NCI-H1105 treated with DMSO at 0.1 percent for 48 hours (cell line): ENCODE measurements at regions not wholly inside any gene's neighbourhood (a gene's known extent, or its start where the extent isn't known, plus 50 kb on each side); places are given as distances from the start of the nearest gene placed in this dataset.
"Not testable (repeated sequence)": the region's sequence is repeated elsewhere in the genome, so short reads cannot be mapped to it uniquely, and the experiment has no call there.

ENCODE experiments used
- DNase-seq: peaks from one replicate; lab custom pipeline; 2025; lab: John Stamatoyannopoulos, UW

DNA sequence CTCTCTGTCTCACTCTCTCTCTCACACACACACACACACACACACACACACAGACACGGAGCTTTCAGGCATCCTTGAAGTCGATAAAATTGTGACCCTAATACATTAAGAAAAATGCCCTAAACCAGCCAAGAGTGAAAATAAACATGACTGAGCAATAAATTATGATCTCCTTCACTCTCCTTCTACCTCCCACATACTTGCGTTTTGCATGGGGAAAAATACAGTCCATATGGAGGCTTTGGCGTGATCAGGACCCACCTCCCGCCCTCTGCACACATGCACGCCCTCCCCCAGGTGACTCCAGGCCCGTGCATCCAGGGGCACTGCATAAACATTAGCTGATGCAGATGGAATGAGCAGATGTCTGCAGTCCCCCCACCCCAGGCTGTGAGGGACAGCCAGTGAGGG, 114.2 kb upstream of the JARID2 start:
- DNase-seq: no peak

DNA sequence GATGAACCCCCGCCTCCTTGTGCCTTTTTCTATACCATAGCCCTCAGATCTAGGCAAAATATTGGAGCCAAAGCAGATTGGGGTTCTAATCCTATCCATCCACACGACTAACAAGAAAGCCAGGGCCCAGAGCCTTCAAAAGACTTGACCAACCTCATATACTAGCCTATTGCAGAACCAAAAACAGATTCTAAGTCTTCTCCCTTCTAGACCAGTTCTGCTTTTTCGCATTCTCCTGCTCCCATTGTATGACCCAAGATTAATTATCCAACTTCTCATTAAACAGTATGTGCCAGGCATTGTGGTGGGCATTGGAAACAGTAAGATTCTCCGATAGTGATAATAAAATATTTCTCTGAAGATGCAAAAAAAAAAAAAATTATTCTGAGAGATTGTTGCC, 113.7 kb upstream of the JARID2 start:
- DNase-seq: no peak

DNA sequence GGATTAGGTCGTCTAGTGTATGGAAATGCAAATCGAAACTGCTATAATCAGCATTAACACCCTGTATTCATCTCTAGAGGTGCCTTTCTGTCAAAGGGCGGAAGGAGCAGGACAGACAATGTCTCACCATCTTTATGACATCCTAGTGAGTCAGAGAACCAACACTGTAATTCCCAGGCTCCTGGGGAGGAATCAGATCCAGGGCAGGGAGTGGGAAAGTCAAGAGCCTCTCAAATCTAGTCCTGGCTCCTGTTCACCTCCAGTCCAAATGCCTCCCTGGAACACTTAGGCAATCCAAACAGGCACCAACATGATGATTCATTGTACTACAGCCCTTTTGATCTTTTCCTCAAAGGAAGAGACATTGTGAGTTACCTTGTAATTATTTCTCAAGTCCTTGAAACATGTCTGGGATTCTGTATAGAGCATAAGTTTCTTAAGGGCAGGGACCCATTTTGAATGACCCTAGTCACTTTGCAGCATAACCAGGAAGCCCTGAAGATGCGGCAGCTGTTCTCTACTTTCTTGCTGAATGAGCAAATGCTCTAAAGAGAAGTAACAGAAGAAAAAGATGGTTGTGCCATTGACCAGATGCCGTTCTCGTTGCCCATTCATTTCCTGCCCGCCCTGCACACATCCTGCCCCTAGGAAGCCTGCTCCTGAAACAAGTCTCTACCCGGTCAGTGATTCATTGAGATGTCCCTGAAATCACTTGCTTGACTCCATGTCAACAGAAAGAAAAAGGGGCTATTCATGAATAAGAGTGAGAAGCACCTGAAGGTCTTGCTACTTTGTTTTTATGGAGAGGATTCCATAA, 112.8 kb upstream of the JARID2 start:
- DNase-seq: no peak

DNA sequence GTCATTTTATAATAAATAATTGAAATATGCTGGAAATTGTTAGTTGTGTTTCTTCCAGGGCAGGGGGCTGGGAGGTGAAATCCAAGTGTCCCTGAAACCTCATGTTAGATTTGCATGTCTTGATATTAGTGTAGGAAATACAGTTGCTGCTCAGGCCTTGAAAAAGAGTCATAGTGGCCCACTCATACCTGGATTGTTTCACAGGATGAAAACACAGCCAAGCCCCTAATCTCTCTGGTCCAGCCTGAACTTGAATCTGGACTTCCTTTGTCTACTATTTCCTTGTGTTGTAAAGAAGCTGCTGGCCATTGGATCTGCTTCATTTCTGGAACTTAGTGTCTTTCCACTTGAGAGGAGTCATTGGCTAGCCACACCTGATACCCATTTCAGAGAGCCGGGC, 108.8 kb upstream of the JARID2 start:
- DNase-seq: no peak

DNA sequence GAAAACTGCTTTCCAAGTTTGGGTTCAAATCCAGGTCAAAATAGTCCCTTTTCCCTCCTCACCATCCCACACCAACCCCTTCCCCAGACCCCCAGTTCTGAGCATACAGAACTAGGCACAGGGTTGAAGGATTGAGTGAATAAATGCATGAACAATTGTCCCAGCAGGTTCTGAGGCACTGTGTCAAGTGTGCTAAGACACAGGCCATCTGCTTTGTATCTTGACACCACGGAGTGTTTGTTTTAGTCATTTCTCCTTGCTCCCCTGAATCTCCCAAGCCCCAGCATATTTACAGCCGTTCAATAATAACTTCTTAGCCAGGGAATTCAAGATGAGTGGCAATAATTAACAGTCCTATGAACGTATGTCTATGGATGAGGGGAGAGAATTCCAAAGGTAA, 102.8 kb upstream of the JARID2 start:
- DNase-seq: no peak

DNA sequence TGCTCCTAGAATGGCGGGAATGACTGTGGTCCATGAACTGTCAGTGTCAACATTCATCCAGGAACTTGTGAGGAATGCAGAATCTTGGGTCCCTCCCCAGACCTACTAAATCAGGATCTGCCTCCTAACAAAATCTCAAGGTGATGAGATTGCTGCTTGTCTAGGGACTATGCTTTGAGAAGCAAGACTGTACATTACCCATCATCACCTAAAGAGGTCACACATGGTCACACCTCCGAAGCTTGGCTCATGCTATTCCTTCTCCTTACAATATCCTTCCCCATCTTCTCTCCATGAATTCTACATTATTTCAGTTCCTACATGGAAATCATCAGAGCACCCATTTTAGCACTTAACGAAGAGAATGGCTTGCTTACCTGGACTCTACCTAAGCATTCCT, 102.3 kb upstream of the JARID2 start:
- DNase-seq: no peak

DNA sequence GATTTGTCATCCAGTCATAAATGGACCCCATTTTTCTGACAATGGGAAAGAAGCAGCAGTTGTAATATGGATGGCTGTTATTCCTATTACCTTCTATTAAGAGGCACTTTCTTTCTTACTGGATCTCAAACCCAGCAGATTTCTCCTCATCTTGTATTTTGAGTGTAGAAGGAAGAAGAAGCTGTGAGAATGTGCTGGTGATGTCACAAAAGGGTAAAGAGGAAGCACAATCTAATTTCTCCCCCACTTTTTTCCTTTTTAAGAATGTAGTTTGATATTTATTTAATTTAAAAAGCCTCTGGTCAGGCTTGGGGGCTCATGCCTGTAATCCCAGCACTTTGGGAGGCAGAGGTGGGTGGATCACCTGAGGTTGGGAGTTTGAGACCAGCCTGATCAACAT, 100.0 kb upstream of the JARID2 start:
- DNase-seq: no peak

DNA sequence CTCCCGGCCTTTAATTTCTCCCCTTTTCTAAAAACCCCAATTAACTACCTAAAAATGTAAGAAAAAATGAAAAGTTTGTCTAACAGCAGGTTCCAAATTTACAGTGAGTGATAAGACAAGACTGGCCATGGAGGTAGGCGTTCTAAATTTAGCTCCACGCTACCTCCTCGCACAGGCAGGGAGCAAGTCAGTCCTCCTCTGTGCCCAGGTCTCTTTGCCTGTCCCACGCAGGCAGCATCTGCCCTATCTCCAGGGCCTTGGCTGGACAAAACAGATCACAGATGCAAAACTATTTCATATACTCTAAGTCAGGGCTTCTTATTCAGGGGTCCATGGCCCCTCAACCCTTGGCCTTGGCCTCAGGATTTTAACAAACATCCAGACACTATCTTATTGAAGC, 98.0 kb upstream of the JARID2 start:
- no peak for DNase-seq

DNA sequence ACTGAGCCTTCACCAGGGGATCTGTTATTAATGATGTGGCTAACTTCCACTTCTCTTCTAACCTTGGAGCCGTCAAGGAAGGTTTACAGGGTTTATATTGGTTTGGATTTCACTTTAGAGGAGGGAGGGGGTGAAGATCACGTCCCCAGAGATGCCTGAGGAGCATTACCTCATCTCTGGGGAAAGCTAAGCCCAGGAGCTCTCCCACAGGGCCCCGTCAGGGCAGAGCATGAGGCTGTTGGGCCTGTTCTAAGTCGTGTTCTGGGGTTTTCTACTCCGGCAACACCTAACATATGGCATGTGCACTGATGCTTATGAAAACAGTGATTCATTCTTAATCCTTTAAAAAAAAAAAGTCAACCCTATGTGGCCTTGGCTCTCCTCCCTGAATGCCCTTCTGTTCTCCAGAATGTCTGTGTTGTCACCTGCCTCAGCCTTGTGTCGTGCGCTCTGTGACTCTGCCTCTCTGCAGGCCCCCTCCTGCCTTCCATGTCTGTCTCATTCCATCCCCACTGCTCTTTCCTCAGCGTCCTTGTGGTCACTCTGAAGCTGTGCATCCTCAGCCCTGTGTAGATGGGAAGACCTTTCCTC, 97.4 kb upstream of the JARID2 start:
- no peak for DNase-seq

DNA sequence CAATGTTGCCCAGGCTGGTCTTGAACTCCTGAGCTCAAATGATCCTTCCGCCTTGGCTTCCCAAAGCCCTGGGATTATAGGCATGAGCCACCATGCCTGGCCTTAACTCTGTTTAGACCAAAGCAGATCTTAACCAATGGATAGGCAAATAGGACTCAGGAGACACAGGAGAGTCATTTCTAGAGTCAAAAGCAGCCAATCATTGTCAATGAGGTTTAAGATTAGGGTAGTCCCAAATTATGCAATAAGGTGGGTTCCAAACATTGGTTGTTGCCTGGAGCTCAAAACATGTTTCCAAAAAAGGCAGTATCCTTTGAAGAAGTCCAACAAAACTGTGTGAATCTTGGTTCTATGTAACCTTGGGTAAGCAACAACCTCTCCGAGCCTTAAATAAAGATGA, 95.7 kb upstream of the JARID2 start:
- DNase-seq: no peak

DNA sequence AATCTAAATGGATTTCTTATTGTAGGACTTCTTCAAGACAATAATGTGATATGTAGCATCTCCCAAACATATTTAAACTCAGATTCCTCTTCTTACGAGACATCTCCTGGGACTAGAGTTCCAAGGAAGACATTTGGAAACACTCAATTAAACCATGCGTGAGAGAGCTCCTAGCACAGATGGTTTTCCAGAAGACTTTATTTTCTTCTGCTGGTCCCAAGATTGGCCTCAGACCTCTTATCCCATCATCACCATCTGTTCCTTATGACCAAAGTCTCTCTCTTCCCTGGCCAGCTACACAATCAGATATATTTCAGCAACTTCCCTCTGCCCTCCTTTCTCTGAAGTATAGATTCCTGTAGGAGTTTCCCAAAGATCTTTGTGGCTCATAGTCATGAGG, 93.2 kb upstream of the JARID2 start:
- no peak for DNase-seq

DNA sequence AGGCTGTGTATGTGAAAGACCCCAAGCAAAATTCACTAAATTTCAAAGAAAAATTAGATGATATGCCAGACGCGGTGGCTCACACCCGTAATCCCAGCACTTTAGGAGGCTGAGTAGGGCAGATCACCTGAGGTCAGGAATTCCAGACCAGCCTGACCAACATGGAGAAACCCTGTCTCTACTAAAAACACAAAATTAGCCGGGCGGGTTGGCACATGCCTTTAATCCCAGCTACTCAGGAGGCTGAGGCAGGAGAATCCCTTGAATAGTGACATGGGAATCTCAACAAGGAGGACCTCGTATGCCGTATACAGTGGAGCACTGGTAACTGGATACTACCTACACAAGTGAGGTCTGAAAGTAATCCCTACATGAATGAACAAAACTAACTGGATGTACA, 92.7 kb upstream of the JARID2 start:
- no peak for DNase-seq

DNA sequence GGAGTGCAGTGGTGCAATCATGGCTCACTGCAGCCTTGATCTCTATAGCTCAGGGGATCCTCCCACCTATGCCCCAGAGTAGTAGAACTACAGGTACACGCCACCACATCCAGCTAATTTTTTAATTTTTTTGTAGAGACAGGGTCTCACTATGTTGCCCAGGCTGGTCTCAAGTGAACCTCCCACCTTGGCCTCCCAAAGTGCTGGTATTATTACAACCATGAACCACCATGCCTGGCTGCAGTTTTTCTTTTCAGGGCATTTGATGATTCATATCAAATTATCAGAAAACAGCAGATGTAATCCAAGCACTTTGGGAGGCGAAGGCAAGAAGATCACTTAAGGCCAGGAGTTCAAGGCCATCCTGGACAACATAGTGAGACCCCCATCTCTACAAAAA, 88.4 kb upstream of the JARID2 start:
- DNase-seq: no peak

DNA sequence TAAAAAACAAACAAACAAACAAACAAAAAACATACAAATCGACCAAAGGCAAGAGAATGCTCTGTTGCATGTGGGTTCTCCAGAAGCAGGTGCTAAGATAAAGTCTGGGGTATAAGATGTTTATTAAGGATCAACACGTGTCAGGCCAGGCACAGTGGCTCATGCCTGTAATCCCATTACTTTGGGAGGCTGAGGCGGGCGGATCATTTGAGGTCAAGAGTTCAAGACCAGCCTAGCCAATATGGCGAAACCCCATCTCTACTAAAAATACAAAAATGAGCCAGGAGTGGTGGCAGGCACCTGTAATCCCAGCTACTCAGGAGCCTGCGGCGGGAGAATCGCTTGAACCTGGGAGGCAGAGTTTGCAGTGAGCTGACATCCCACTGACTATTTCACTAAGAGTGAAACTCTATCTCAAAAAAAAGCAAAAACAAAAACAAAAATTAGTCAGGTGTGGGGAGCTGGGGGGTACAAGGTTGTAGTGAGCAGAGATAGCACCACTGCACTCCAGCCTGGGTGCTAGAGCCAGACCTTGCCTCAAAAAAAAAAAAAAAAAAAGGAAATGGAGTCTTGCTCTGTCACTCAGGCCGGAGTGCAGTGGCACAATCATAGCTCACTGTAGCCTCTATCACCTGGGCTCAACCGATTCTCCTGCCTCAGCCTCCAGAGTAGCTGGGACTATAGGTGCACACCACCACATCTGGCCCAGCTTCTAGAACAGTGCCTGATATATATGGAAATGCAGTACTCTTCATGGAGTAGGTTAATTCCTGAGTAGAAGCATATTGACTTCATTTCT, 86.8 kb upstream of the JARID2 start:
- DNase-seq: no peak

DNA sequence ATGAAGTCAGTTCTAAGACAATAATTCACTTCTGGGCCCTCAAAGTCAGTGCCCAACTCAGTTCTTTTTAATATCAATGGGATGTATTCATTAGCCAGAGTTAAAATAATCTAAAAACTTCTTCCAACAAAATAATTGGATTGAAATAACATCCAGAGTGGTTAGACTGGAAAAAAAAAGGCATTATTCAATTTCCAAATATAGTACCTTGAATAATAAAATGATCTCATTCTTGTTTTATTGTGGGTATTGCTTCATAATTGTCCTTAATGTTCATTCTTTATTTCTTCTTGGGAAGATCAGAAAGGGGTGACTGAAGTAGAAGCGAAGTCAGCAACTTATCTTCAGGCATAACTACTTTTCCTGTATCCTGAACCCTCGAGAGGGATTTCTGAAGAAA, 85.1 kb upstream of the JARID2 start:
- DNase-seq: no peak

DNA sequence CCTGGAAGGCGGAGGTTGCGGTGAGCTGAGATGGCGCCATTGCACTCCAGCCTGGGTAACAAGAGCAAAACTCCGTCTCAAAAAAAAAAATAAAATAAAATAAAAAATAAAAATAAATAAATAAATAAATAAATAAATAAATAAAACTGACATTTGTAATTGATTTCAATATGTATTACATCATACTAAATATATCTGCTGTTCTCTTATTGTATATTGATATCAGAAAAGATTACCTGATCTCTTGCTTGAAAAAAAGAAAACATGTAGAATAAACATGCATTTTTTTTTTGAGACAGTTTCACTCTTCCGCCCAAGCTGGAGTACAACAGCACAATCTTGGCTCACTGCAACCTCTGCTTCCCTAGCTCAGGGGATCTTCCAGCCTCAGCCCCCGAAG, 81.0 kb upstream of the JARID2 start:
- not testable (repeated sequence) for DNase-seq

DNA sequence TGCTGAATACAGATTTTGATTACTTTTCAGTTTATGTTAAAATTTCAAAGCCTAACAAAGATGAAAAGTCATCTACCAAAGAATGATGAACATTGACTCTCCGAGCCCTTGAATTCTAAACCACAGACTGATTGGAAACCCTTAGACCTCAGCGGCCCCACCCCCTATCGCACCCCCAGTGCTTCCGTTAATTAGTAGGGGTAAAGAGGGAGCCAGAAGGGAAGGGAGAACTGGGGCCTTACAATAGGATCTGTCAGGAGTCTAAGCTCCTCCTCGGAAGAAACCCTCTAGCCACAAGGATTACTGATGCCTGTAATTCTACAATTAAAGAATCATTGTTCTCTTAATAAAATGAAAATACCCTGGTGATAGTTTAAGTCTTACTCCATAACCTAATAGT, 79.7 kb upstream of the JARID2 start:
- no peak for DNase-seq

DNA sequence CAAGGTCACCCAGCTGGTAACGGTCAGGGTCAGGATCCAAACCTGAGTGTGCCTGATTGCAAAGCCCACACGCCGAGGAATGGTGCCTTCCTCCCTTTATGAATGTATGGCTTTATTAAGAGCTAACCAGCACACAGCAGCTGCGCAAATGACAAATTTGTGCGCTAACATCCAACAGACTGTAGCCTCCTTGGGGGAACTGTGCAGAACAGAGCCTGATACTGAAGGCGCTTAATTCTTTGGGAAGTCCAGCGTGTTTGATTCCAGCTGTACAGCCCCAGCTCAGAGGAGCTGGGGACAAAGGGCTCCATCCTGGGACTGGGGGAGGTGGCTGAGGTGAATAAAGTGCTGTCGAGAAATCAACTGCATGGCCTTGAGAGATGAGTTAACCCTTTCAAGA, 75.7 kb upstream of the JARID2 start:
- no peak for DNase-seq

DNA sequence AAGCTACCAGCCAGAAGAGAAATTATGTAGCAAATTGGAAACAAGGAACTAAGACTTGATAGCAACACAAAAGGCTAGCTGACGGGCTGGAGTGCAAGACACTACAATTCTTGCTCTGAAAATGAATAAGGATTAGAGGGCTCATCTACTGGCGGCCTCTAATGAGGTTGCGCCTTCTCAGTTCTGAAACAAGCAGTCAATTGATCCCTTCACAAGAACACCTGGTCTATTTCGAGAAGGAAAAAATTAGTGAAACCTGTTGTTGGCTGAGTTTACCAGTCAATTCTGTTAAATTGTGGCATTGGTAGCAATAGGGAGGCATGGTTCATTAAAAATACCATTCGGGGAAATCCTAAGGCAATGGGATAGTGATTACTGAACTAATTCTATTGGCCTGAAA, 74.8 kb upstream of the JARID2 start:
- no peak for DNase-seq

DNA sequence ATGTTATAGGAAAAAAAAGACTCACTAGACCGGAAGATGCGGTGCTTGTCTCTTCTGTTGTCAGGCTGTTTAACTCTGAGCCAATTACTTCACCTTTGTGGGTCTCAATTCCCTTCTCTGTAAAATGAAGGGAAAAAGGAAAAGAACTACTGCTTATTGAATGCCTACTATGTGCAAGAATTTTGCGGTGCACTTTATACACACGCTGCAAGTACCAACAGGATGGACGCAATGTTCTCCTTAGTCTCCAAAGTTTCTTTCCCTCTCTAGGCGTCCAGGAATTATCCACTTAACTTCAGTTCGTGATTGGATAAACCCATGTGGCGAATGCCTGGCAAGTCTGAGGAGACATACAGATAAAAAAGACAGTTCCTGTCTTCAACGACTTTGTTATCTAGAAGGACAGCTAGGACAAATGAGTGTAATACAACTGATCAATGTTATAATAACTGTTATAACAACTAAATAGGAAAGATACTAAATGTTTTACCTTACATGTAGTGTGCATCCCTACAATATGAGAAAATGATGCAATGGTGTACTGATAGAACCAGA, 69.0 kb upstream of the JARID2 start:
- no peak for DNase-seq

DNA sequence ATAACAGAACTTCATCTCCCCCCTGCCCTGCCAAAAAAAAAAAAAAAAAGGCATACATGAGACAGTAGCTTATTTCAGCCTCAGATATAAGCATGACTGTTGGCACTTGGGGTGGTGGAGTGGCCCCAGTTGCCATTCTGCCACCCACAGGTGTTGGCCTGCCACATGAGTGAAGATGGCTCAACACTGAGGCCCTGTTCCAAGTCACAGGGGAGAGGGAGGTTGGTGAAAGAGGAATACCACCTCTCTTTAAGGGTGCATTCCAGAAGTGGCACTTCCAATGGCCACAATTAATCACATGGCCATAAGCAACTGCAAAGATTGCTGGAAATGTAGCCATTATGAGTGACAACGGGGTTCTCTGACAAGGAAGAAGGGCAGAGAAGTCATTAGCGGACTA, 61.9 kb upstream of the JARID2 start:
- no peak for DNase-seq

DNA sequence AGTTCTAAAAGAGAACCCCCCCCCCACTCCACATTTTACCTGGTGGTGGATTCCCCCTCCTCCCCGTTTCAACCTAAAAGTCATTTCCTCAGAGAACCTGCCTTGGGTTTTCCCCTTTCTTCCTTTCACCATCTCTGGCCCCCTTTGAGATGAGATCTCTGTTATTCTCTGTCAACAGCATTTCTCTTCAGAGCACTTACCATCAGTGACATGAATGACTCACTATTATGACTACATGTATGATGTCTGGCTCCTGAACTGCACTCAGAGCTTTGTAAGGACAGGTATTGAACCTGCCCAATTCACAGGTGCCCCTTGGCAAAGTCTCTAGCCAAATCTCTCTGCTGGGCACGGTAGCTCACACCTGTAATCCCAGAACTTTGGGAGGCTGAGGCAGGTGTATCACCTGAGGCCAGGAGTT, 61.4 kb upstream of the JARID2 start:
- no peak for DNase-seq

DNA sequence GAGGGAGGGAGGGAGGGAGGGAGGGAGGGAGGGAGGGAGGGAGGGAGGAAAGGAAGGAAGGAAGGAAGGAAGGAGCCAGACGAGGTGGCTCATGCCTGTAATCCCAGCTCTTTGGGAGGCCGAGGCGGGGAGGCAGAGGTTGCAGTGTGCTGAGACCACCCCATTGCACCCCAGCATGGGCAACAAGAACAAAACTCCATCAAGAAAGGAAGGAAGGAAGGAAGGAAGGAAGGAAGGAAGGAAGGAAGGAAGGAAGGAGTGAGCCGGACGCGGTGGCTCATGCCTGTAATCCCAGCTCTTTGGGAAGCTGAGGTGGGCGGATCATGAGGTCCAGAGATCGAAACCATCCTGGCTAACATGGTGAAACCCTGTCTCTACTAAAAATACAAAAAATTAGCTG, 60.8 kb upstream of the JARID2 start:
- not testable (repeated sequence) for DNase-seq
